D341Med (cell line): ENCODE measurements at regions not wholly inside any gene's neighbourhood (a gene's known extent, or its start where the extent isn't known, plus 50 kb on each side); places are given as distances from the start of the nearest gene placed in this dataset.
A peak's percentile ranks its signal among the peaks of the same experiment; 100 is the strongest.
"Not testable (repeated sequence)": the region's sequence is repeated elsewhere in the genome, so short reads cannot be mapped to it uniquely, and the experiment has no call there.

ENCODE experiments used
- DNase-seq: peaks from one replicate; pipeline ENCODE4 v3.0.0; 2012; ENCODE audit warnings: low spot score

GRCh38 chr2:234156326-234156725 is 105.8 kb downstream of the SPP2 start:
- DNase-seq: no peak

GRCh38 chr2:234152835-234153234 is 102.3 kb downstream of the SPP2 start:
- DNase-seq: not testable (repeated sequence)

- no peak for DNase-seq
Measured at GRCh38 chr2:234147335-234147861, 96.9 kb downstream of the SPP2 start.

GRCh38 chr2:234146087-234146826 is 95.8 kb downstream of the SPP2 start:
- DNase-seq: no peak

- no peak for DNase-seq
Measured at GRCh38 chr2:234145511-234145910, 95.0 kb downstream of the SPP2 start.

- no peak for DNase-seq
Measured at GRCh38 chr2:234145057-234145456, 94.6 kb downstream of the SPP2 start.

GRCh38 chr2:234143896-234144295 is 93.4 kb downstream of the SPP2 start:
- no peak for DNase-seq

GRCh38 chr2:234142530-234142929 is 92.0 kb downstream of the SPP2 start:
- DNase-seq: no peak

- no peak for DNase-seq
Measured at GRCh38 chr2:234139755-234140154, 89.3 kb downstream of the SPP2 start.

GRCh38 chr2:234138836-234139235 is 88.3 kb downstream of the SPP2 start:
- DNase-seq: no peak

GRCh38 chr2:234137400-234138014 is 87.0 kb downstream of the SPP2 start:
- DNase-seq: no peak

- DNase-seq: no peak
Measured at GRCh38 chr2:234136461-234136860, 86.0 kb downstream of the SPP2 start.

- peak; percentile 71 for DNase-seq
Measured at GRCh38 chr2:234135750-234136221, 85.3 kb downstream of the SPP2 start.

- DNase-seq: no peak
Measured at GRCh38 chr2:234134496-234134895, 84.0 kb downstream of the SPP2 start.

- DNase-seq: no peak
Measured at GRCh38 chr2:234133004-234133403, 82.5 kb downstream of the SPP2 start.

- no peak for DNase-seq
Measured at GRCh38 chr2:234130777-234131181, 80.3 kb downstream of the SPP2 start.

GRCh38 chr2:234128606-234129005 is 78.1 kb downstream of the SPP2 start:
- no peak for DNase-seq
